ENCODE measurements at regions not wholly inside any gene's neighbourhood (a gene's known extent, or its start where the extent isn't known, plus 50 kb on each side); places are given as distances from the start of the nearest gene placed in this dataset.
"Not testable (repeated sequence)": the region's sequence is repeated elsewhere in the genome, so short reads cannot be mapped to it uniquely, and the experiment has no call there.

GRCh38 chr1:203998571-203998970 lies 74.3 kb upstream of the SOX13 start:
- TF ChIP-seq CTCF, POLR2A (IDR thresholded peaks at IDR 0.05): not testable (repeated sequence)
